Sciatic nerve (tissue), 2 donors: ENCODE measurements at regions not wholly inside any gene's neighbourhood (a gene's known extent, or its start where the extent isn't known, plus 50 kb on each side); places are given as distances from the start of the nearest gene placed in this dataset.

Experiments used
- ATAC-seq: fragments of 200-7000 bp; cut with Tn5 transposase; one replicate; pipeline ENCODE4 v1.9.1; 2020; ENCODE audit warnings: mild to moderate bottlenecking, moderate library complexity
- DNase-seq: peaks from one replicate; pipeline ENCODE4 v3.0.0-alpha.2; 2020; ENCODE audit warnings: low spot score
- intact Hi-C: fragments of 100-400 bp; cut with DNase I; formaldehyde crosslinking; loops from one replicate; pipeline ENCODE4 v1.14.2; 2022
- donor health status: DM: no; HTN: no; CAD: no.
- donor health status: DM: no; HTN: no; CAD: no.

DNA sequence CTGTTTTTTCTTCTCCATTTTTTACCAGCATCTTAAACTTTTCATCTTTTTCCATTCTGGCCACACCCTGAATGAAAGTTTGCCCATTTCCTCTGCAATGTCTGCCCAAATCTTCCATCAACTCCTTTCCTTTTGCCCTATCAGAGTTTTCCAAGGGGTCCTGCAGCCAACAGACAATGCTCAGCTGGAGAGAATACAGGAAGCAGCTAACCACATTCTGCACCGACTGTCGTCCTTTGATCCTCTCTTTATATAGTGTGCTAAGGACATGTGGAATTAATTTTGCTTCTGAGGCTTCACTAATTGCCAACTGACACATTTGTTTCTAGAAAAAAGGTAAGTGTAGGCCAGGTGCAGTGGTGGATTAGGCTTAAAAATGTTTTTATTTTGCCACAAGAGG, 50.5 kb upstream of the DLX2 start:
- ATAC-seq, result no peak
- no peak for DNase-seq
- intact Hi-C loops, result no loop called here

DNA sequence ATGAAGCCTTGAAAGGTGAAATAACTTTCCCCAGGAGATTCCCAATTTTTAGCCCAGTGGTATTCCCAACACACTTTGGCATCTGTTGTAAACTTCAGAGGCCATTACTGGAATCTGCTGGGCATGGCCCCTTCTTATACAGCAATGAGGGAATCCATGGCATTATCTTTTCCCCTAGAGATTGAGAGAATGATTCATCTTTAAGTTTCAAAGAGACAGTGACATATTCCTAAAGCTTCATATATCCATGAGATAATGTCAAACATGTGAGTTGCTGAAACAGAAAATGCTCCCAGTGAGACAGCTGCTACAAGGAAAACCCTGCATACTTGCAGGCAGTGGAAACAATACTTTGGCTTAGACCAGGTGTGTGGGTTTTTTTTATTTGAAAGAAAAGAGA, 51.1 kb upstream of the DLX2 start:
- DNase-seq (no peak), ATAC-seq (no peak)

DNA sequence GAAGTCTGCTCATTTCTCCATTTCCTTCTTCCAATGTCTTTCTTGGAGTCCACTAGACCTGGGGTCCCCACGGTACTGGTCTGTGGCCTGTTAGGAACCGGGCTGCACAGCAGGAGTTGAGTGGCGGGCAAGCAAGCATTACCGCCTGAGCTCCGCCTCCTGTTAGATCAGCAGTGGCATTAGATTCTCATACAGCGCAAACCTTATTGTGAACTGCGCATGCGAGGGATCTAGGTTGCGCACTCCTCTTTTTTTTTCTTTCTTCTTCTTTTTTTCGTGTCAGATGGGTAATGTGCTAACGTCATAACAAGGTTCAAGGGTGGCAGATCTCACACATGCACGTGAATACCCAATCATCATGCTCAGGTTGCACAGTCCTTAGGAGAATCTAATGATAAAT, 53.1 kb upstream of the DLX2 start:
- no peak for DNase-seq
- ATAC-seq, result no peak
- intact Hi-C loops, result no loop called here

More for the DNA sequence above, 51.1 kb upstream of the DLX2 start:
- intact Hi-C loops, result no loop called here

DNA sequence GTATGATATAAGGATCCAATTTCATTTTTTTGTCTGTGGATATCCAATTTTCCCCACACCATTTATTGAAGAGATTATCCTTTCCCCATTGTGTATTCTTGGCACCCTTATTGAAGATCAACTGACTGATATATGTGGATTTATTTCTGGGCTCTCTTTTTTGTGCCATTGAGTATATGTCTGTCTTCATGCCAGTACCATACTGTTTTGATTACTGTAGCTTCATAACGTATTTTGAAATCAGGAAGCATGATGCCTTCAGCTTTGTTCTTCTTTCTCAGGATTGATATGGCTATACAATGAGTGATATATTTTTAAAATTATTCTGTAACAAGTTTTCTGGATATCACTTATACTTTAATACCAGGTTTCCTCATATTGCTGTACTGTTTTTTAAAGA, 58.1 kb upstream of the DLX2 start:
- DNase-seq (no peak), ATAC-seq (no peak)
- intact Hi-C loops, result loop anchor here (5.0 kb wide), 1 partner anchor 1356 kb away; no protein-coding TSS in a partner anchor

DNA sequence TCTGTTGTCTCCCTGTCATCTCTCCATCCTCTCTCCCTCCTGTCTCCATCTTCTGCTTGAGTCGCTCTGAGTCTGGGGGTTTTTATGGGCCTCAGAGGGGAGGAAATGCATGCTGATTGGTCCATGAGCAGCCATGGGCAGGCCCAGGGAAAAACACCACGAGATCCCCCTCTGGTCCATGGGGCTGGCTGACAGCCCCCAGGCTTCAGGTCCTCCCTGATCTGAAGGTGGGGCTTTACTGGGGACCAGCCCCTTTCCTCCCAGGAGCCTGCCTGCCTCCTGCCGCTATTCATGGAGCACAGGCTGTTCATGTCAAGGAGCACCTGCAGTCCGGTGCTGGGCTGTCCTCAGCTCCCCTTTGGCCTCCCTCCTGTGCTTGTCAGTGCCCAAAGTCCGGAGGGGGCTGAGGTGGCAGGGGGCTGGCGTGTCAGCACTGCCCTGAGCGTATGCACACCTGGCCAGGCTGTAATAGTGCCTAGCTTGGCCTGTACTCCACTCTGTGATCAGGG, 59.6 kb upstream of the DLX2 start:
- peak; percentile 36 for ATAC-seq
- intact Hi-C loops, result loop anchor here (5.0 kb wide), 1 partner anchor 1355 kb away; no protein-coding TSS in a partner anchor

DNA sequence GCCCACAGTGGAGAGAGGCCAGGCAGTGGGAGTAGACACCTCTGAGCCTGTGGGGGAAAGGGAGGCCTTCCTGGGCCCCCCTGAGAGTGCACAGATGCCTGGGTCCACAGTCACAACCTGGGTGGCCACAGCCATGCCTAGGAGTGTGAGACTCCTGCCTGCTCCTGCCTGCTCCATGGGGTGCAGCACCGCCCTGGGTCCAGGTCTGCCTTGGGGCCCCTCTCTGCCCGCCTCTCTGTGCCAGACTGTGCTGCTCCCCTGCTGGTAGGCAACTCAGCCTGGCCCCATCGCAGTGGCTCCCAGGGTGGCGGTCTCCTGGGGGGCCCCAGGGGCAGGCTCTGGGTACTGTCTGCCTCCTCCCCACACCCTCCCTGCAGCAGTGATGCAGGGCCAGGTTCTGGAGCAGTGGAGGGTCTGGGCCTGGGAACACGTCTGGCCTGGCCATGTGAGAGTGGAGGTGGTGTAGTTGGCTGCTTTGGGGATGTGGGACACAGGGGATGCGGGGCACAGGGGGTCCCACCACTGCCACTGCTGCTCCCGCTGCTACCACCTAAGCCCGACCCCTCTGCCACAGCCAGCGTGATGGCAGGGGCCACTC, 60.1 kb upstream of the DLX2 start:
- ATAC-seq, result peak; percentile 36
- intact Hi-C loops, result loop anchor here (5.0 kb wide), 1 partner anchor 1354 kb away; no protein-coding TSS in a partner anchor
- no peak for DNase-seq

More for the DNA sequence above, 59.6 kb upstream of the DLX2 start:
- DNase-seq, result no peak

DNA sequence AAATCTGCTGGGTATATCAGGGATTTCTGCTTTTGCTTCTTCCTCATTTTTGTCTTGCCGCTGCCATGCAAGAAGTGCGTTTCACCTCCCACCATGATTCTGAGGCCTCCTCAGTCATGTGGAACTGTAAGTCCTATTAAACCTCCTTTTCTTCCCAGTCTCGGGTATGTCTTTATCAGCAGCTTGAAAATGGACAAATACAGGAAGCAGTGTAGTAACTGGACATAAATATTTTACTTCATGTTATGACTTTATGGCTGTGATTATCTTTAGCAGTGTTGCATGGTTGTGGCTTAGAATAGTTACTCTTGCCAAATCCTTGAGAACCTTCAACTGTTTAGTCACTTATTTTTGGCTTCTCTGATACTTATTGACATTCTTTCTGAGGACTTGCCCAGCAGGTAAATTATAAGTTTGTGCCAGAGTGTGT, 66.2 kb upstream of the DLX2 start:
- ATAC-seq (no peak), DNase-seq (no peak)
- intact Hi-C loops, result no loop called here

DNA sequence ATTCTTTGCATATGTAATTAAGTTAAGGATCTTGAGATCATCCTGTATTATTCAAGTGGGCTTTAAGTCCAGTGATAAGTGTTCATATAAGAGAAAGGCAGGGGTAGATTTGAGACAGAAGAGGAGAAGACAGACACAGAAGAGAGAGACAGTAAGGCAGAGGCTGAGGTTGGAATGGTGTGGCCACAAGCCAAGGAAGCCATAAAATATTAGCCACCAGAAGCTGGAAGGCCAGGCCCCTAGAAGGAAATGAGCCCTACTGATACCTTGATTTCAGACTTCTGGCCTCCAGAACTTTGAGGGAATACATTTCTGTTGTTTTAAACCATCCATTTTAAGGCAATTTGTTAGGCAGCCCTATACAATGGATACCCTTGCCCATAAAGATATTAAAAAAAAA, 66.9 kb upstream of the DLX2 start:
- intact Hi-C loops, result loop anchor here (5.0 kb wide), 1 partner anchor 298 kb away; no protein-coding TSS in a partner anchor
- ATAC-seq (no peak), DNase-seq (no peak)

DNA sequence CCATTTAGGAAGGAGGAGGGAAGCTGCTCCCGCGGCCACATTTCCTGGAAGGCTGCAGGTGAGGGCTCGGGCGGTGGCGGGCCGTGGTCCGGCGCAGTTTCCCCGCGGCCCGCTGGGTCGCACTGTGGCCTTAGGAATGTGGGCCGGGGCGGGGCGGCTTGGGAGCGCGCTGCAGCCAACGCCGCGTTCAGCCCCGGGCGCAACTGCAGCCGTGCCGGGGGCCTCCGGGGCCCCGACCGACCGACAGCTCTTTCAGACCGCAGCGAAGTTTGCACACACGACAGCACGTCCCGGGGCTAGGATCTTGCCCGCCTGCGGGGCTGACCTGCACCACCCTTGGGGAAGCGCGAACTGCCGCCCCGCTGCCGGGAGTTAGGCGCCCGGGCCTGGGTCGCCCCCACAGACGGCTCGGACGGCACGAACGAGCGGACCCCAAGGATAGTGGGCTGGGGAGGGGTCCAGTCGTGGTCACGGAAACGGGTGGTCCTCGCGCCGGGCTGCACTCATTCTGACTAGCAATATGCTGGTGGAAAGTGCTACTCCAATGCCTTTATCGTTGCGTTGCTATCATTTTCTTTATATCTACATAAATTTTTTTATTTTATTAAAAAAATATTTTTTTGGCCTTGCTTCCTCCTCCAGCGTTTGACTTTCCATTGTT, 69.9 kb upstream of the DLX2 start:
- ATAC-seq (peak; percentile 97), DNase-seq (peak; percentile 82)
- intact Hi-C loops, result loop anchor here (5.0 kb wide), 1 partner anchor 295 kb away; no protein-coding TSS in a partner anchor

DNA sequence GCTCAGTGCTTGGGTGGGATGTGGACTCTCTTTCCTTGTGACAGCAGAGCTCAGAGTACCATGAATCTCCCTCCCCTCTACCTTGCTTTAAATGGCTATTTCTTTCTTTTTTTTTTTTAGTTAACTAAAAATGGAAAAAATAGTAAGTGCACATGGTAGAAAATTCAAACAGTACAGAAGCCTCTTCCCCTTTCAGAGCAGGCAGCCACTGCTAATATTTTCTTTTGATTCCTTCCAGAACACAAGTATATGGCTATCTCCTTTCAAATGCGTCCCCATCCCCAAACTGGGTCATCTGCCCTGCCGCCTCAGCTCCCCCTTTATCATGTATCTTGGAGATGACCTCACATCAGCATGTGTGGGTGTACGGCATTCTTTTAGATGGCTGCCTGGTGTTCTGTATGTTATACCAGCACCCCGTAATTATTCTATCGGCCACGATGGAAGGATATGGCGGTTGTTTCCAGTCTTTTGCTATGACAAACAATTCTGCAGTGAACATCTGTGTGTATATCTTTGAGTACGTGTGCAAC, 70.5 kb upstream of the DLX2 start:
- ATAC-seq (peak; percentile 16), DNase-seq (no peak)
- intact Hi-C loops, result loop anchor here (5.0 kb wide), 1 partner anchor 294 kb away; no protein-coding TSS in a partner anchor

DNA sequence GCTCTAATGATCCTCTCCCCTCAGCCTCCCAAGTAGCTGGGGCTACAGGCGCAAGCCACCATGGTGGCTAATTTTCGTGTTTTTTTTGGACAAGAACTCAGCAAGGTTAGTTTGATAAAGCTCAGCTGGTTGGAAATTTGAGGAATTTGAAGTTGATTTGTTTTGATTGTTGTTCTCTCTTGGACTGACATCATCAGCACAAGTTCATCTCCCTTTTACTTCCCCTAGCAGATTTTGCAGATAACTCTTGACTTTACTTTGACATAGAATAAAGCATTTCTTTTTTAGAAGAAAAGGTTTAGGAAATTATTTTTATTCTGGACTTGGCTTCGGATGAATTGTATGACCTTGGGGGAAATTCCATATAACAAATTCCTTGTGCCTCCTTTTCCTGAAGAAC, 74.9 kb upstream of the DLX2 start:
- ATAC-seq (no peak), DNase-seq (no peak)
- intact Hi-C loops, result no loop called here

DNA sequence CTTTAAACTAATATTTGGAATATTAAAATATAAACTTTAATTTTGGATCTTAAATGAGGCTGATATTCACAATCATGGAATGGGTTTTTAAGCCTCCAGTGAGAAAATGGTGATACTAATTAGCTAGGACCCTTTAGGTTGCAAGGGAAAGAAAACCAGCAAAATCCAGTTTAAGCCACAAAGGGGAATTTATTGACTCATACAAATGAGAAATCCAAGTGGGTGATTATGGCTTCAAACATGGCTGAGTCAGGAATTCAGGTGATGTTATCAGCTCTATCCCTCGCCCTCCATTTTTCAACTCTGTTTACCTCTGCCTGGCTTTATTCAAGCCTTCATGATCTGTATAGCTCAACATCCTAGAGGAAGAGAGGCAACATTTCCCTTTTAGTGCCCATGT, 75.3 kb upstream of the DLX2 start:
- intact Hi-C loops, result no loop called here
- ATAC-seq, result no peak
- DNase-seq, result no peak

DNA sequence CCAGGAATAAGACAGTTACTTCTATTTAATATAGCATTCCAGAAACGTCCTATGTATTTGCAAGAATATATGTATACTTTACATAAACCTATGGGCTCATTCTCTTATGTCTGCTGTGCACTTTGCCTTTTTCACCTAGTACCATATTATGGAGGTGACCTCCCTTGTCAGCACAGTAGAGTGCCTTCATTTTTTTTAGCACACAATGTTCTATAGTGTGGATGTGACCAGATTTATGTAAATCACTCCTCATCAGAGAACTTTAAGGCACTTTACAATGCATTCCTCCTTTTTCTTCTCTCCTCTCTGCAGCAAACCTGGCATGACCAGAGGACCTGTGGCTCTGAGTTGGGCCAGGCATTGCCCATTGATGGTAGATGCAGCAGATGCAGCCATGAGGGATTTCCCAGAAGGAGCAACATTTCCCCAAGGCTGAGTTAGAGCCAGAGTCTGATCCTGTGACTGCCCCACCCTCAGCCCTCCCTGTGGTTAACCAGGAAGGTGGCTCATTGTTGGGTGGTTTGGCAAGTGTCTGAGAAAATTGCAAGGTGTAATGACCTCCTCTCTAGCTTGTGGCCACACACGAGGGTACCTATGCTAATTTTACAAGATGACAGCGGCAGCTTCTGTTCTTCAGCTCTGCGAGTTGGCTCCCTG, 76.5 kb upstream of the DLX2 start:
- DNase-seq (no peak), ATAC-seq (peak; percentile 19)
- intact Hi-C loops, result no loop called here

DNA sequence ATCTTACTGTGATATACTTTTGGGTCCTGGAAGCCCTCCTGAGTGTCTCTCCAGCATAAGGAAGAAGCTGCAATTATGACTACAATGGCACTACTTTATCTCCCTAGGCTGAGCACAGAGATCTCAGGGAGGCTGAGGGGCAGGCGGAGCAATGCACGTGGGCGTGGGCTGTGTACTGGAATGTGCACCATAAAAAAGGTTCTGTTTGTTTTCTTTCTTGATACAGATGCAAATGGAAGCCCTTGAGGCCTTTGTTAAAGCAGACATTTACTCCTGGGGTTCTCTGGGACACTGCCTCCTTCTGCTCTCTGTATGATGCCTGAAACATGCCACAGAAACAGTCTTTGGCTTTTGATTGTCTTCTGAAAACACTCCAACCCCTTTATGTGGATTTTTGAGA, 79.1 kb upstream of the DLX2 start:
- ATAC-seq, result peak; percentile 70
- intact Hi-C loops, result loop anchor here (5.0 kb wide), 1 partner anchor 170 kb away; no protein-coding TSS in a partner anchor
- no peak for DNase-seq

DNA sequence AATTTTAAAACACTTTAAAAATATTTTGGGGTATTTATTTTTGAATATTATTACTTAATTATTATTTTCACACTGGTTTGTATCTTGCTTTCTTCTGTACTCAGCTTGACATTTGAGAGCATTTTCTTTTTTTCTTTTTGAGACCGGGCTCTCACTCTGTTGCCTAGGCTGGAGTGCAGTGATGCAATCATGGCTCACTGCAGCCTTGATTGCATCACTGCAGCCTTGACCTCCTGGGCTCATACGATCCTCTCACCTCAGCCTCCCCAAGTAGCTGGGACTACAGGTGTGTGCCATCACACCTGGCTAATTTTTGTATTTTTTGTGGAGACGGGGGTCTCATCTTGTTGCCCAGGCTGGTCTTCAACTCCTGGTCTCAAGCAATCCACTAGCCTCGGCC, 79.9 kb upstream of the DLX2 start:
- intact Hi-C loops, result loop anchor here (5.0 kb wide), 1 partner anchor 170 kb away; no protein-coding TSS in a partner anchor
- DNase-seq (no peak), ATAC-seq (no peak)

DNA sequence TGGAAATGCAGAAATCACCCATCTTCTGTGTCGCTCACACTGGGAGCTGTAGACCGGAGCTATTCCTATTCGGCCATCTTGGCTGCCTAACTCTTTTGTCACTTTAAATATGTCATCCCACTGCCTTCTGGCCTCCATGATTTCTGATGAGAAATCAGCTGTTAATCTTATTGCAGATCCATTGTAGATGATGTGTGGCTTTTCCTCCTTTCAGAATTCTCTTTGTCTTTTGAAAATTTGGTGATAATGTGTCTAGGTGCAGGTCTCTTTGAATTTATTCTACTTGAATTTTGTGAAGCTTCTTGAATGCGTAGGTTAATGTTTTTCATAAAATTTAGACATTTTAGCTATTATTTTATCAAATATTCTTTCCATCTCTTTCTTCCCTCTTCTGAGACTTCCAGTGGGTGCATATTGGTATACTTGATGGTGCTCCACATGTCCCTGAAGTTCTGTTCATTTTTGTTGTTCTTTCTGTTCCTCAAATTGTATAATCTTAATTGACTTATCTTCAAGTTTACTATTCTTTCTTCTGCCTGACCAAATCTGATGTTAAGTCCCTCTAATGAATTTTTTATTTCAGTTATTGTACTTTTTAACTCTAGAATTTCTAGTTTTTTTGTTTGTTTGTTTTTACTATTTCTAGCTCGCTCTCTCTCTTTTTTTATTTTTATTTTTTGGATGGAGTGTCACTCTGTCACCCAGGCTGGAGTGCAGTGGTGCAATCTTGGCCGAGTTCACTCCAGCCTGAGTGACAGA, 90.8 kb upstream of the DLX2 start:
- DNase-seq (no peak), ATAC-seq (no peak)
- intact Hi-C loops, result no loop called here

DNA sequence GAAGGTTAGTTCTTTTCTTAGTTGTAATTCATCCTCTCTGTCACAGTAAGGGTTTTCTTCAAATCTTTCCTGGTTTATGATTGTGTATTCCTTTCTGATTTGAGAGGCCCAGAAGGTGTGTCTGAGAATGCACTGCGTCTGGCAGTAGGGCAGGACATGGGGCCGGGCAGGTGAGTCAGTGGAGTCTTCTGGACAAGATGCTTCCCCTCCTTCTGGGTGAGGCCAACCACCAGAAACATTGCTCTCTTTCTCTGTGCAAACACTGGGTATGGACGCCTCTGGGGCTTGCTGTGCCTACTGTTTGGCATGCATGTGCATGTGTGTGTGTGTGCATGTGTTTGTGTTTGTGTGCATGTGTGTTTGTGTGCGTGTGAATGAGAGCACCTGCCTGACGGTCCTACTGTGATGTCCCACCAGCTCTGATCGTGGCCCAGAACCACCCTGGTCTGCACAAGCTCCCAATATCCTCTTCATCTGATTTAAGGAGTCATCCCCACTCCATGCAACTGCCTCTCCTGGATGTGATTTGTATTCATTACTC, 93.2 kb upstream of the DLX2 start:
- ATAC-seq, result no peak
- no peak for DNase-seq
- intact Hi-C loops, result no loop called here

DNA sequence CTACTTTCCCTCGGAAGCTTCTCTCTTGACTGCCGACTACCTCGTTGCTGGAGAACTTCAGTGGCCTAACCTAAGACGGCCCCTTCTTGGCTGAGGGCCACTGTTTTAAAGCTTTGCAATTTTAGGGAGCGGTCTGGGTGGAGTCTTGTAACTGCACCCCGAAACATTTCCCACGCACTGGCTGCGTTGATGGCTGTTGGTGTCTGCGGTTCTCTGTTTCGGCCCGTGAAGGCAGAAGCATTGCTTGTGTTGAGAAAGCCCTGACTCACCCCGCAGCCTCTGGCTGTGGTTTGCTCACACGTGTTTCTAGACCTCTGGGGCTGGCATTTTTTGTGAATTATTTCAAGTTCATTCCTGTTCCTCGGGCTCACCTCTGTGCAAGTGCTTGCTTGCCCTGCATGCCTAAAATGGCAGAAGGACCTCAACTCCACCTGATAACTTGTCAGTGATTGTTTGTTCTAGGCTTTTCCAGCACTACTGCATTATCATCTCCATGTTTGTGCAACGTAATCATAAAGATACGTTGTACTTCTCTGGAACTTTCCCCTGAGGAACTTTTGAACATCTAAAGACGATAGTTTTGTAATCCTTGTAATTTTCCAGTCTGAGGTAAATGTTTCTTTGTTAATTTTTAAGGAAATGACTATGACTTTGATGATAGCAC, 94.2 kb upstream of the DLX2 start:
- no peak for DNase-seq
- intact Hi-C loops, result no loop called here
- ATAC-seq, result peak; percentile 75
